NT2/D1 (cell line): ENCODE measurements at regions not wholly inside any gene's neighbourhood (a gene's known extent, or its start where the extent isn't known, plus 50 kb on each side); places are given as distances from the start of the nearest gene placed in this dataset.

Source experiments
- YY1 ChIP-seq: IDR thresholded peaks from 2 replicates; pipeline ENCODE4 v1.6.1; 2011; ENCODE audit not compliant: insufficient read length, insufficient read depth
- ZNF274 ChIP-seq: IDR thresholded peaks from 2 replicates; pipeline ENCODE4 v1.6.1; 2011; ENCODE audit warnings: mild to moderate bottlenecking, low read depth, low read length

GRCh38 chr1:239185245-239185619 lies 201.1 kb upstream of the CHRM3 start:
- no peak for TF ChIP-seq YY1
- TF ChIP-seq ZNF274 = no peak
